ENCODE measurements at regions not wholly inside any gene's neighbourhood (a gene's known extent, or its start where the extent isn't known, plus 50 kb on each side); places are given as distances from the start of the nearest gene placed in this dataset.

- no peak for TF ChIP-seq CTCF (IDR thresholded peaks at IDR 0.05; ENCODE audit: insufficient read depth, low read depth, low read length)
- no peak overlapping the region for H3K4me3 ChIP-seq (ENCODE audit: low read depth, low read length)
- peak; percentile 29 for DNase-seq (ENCODE audit: low read depth)
Observed at GRCh38 chr12:89862511-89863445, 154.1 kb upstream of the ATP2B1 start.

GRCh38 chr12:89861086-89861485 lies 152.4 kb upstream of the ATP2B1 start:
- H3K4me3 ChIP-seq (ENCODE audit: low read depth, low read length), result no peak overlapping the region
- no peak for DNase-seq (ENCODE audit: low read depth)
- TF ChIP-seq CTCF (IDR thresholded peaks at IDR 0.05; ENCODE audit: insufficient read depth, low read depth, low read length), result no peak

GRCh38 chr12:89859508-89860220 lies 151.0 kb upstream of the ATP2B1 start:
- DNase-seq (ENCODE audit: low read depth), result no peak
- TF ChIP-seq CTCF (IDR thresholded peaks at IDR 0.05; ENCODE audit: insufficient read depth, low read depth, low read length), result no peak
- H3K4me3 ChIP-seq (ENCODE audit: low read depth, low read length), result no peak overlapping the region

- no peak overlapping the region for H3K4me3 ChIP-seq (ENCODE audit: low read depth, low read length)
- TF ChIP-seq CTCF (IDR thresholded peaks at IDR 0.05; ENCODE audit: insufficient read depth, low read depth, low read length), result no peak
- no peak for DNase-seq (ENCODE audit: low read depth)
Observed at GRCh38 chr12:89858718-89859117, 150.1 kb upstream of the ATP2B1 start.

- no peak for TF ChIP-seq CTCF (IDR thresholded peaks at IDR 0.05; ENCODE audit: insufficient read depth, low read depth, low read length)
- H3K4me3 ChIP-seq (ENCODE audit: low read depth, low read length), result no peak overlapping the region
- DNase-seq (ENCODE audit: low read depth), result no peak
Observed at GRCh38 chr12:89857652-89858274, 149.1 kb upstream of the ATP2B1 start.

GRCh38 chr12:89856431-89856830 lies 147.8 kb upstream of the ATP2B1 start:
- H3K4me3 ChIP-seq (ENCODE audit: low read depth, low read length), result no peak overlapping the region
- DNase-seq (ENCODE audit: low read depth), result peak; percentile 90
- TF ChIP-seq CTCF (IDR thresholded peaks at IDR 0.05; ENCODE audit: insufficient read depth, low read depth, low read length), result no peak
